NCI-H345 (cell line): ENCODE measurements at regions not wholly inside any gene's neighbourhood (a gene's known extent, or its start where the extent isn't known, plus 50 kb on each side); places are given as distances from the start of the nearest gene placed in this dataset.

Experiments used
- DNase-seq: peaks from one replicate; lab custom pipeline; 2025; lab: John Stamatoyannopoulos, UW

DNA sequence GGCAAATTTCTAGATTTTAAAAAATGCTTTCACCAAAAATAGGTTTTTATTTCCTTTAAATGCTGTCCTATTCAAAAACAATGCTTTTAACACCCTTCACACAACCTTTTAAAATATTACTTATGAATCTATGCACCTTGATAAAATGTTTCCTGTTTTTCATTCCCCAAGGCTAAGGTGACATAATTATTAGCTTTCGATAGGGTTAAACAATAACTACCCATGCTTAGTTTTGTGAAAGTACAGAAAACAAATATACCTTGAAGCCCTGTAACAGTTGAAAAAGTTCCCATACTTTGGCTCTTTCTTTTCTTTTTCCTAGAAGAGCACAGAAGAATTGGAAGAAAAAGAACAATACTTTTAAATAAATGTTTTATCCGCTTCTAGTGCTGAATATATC is 54.9 kb upstream of the ITPRID2 start:
- DNase-seq, result no peak

DNA sequence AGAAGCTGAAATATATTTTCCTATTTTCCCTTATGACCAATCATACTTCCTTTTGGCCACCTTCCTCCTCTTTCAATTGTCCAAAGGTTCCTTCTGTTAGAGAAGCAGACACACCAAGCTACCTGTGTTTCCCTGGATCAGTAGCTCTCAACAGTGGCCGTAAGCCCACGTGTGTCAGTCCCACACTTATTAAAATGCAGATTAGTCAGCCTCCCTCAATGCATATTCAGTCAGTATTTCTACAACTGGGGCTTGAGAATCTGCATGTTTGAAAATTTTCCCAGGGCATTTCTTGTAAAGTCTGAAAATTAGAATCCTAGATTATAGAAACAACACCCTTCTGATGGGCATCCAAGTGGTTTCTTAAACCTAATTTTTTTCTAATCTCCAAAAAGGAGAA is 54.0 kb upstream of the ITPRID2 start:
- DNase-seq, result no peak

DNA sequence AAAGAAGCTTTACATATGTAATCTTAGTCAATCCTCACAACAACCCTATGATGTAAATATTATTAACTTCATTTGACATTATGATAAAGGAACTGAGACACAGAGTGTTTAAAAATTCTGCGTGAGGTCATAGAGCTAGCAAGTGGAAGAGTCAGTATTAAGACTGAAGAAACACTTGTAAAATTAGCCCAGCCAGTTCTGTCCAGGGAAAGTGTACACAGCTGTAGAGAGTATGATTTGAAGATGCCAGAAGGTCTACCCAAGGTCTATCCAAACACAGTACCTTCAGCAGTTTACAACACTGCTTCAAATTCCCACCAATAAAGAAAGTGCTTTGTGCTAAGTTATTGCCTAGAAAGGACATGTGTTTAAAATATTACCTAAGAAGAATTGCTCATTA is 51.7 kb upstream of the ITPRID2 start:
- DNase-seq, result no peak

DNA sequence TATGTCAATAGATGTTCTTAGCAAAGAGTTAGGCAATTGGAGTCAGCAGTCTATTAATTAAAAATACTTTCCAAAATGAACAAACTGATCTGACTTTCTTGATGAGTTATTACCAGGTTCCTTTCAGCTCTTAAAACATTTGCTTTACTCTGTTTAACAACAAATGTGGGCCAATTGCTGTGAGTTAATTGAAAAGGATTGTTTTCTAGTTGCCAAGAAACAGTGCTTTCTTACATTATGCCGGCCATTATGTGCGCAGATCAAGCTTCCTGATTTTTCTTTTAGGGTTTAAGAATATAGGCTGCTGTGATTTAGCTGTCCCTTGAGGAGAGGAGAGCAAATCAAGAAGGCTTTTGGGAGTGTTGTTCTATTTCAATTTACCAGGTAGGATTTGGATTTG is 50.5 kb upstream of the ITPRID2 start:
- DNase-seq, result no peak
